HT-29 (cell line): ENCODE measurements at regions not wholly inside any gene's neighbourhood (a gene's known extent, or its start where the extent isn't known, plus 50 kb on each side); places are given as distances from the start of the nearest gene placed in this dataset.

Experiments used
- DNase-seq: peaks from one replicate; pipeline ENCODE4 v3.0.0-alpha.2; 2015; ENCODE audit warnings: low spot score

GRCh38 chr19:16022251-16022650 is 54.0 kb upstream of the TPM4 start:
- DNase-seq: no peak

- no peak for DNase-seq
Observed at GRCh38 chr19:16022681-16023080, 53.6 kb upstream of the TPM4 start.

- DNase-seq: no peak
Observed at GRCh38 chr19:16023146-16023915, 53.0 kb upstream of the TPM4 start.

DNA sequence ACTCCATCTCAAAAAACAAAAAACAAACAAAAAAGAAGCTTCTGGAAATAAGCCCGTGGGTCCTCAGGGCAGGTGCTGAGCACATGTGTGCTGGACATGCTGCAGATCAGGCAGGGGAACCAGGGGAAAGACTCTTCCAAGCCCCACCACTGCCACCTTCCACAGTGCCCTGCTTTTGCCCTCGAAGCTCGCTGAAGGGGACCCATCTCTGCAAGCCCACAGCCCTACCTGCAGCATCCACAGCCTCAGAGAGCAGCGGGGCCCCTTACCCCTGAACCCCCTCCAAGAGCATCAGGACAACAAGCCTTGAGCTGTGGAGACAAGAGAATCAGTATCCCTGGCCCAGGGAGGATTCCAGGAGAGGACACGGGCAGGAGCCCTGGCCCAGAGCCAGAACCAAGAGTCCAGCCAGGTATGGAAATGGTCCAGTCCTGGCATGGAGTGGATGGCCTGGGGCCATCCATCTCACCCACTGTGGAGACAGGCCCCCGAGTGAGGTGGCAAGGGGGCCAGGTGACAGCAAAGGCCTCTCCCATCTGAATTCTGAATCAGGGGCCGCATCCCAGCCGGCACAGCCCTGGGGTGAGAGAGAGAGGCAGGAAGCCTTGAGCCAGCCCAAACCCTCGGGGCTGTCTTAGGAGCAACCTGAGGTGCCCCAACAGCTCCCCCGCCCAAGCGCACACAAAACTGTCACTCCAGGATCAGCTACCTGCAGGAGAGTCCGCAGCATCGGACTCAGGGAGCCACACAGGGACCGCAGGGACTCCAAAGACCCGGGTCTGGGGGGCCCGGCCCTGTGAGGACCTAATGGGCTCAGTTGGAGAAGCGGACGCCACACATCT is 51.8 kb upstream of the TPM4 start:
- no peak for DNase-seq

DNA sequence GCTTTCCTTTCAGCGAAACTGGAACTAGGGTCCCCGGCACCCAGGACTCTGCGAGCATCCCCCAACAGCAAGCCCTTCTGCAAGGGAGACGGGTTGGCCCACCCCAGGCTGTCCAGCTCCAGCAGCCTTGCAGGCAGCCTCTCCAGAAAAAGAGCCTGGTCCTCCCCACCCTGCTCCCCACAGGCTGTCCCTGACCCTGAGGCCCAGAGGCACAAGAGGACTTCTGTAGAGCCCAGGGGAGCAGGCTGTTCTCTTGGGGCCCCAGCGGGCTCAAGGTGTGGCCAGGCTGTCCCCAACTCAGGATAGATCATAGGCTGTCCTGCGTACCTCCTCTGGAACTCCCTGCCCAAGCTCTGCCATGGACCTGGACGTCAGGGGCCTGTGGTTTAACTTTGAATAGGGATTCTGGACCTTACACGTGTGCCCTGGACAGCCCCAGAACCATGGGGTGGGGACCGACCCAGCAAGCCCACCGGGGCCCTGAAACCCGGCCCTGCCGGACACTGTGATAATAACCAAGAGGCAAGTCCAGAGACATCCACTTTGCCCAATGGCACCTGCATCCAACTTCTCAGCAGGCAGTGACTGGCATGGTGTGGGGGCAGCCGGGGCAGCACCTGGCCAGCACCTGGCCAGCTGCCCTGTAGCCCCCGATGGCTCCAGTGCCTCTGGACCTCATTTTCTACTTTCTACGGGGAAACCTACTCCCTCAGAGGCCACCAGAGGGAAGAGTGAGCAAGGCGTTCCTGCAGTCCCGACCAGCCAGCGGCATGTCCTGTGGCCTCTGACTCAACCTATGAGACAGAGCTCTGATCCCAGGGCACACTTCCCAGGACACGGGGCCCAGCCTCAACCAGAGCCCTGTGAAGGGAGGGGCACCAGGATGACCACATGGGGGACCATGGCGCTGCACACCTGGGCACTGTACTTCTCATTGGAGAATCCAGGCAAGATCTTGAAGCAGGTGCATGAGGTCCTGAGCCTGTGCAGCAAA is 50.9 kb upstream of the TPM4 start:
- DNase-seq: peak; percentile 45

GRCh38 chr19:16026131-16026530 is 50.2 kb upstream of the TPM4 start:
- no peak for DNase-seq
